Kidney epithelial cell (primary cell): ENCODE measurements at regions not wholly inside any gene's neighbourhood (a gene's known extent, or its start where the extent isn't known, plus 50 kb on each side); places are given as distances from the start of the nearest gene placed in this dataset.

Experiments
- DNase-seq: peaks from one replicate; pipeline ENCODE4 v3.0.0-alpha.2; 2010; ENCODE audit warnings: low read depth
- H3K27me3 ChIP-seq: 2 replicates; pipeline ENCODE4 v1.6.0; 2011; ENCODE audit warnings: low read length; ENCODE audit not compliant: control insufficient read depth, insufficient read depth
- H3K36me3 ChIP-seq: 2 replicates; pipeline ENCODE4 v1.5.1; 2011; ENCODE audit warnings: low read length; ENCODE audit not compliant: control insufficient read depth, insufficient read depth
- H3K4me3 ChIP-seq: 2 replicates; pipeline ENCODE4 v1.5.1; 2011; ENCODE audit warnings: low read depth, mild to moderate bottlenecking, control low read depth, low read length
- CTCF ChIP-seq: IDR thresholded peaks from 2 replicates; pipeline ENCODE4 v1.5.1; 2011; ENCODE audit warnings: mild to moderate bottlenecking, moderate library complexity, low read length, control low read depth, inconsistent platforms; ENCODE audit not compliant: insufficient read depth, poor library complexity, severe bottlenecking

- no peak for TF ChIP-seq CTCF
- no peak for DNase-seq
- Histone ChIP-seq H3K27me3 (no peaks in the 10 kb centered on the region), H3K36me3 (no peaks in the 10 kb centered on the region), H3K4me3 (no peak overlapping the region)
Observed at GRCh38 chr6:117191009-117191408, 74.3 kb upstream of the VGLL2 start.

- DNase-seq: no peak
- no peaks in the 10 kb centered on the region for H3K27me3 ChIP-seq
- TF ChIP-seq CTCF: no peak
- no peaks in the 10 kb centered on the region for H3K36me3 ChIP-seq
- H3K4me3 ChIP-seq: no peak overlapping the region
Observed at GRCh38 chr6:117191448-117191847, 73.9 kb upstream of the VGLL2 start.

GRCh38 chr6:117194271-117194670 lies 71.1 kb upstream of the VGLL2 start:
- no peaks in the 10 kb centered on the region for H3K27me3 ChIP-seq
- no peak for TF ChIP-seq CTCF
- DNase-seq: no peak
- no peak overlapping the region for H3K4me3 ChIP-seq
- H3K36me3 ChIP-seq: no peaks in the 10 kb centered on the region

- Histone ChIP-seq H3K36me3 (no peaks in the 10 kb centered on the region), H3K27me3 (no peaks in the 10 kb centered on the region), H3K4me3 (no peak overlapping the region)
- no peak for TF ChIP-seq CTCF
- no peak for DNase-seq
Observed at GRCh38 chr6:117194978-117195377, 70.4 kb upstream of the VGLL2 start.

GRCh38 chr6:117195728-117196127 lies 69.6 kb upstream of the VGLL2 start:
- H3K27me3 ChIP-seq: no peaks in the 10 kb centered on the region
- H3K4me3 ChIP-seq: no peak overlapping the region
- TF ChIP-seq CTCF: no peak
- H3K36me3 ChIP-seq: no peaks in the 10 kb centered on the region
- no peak for DNase-seq

- Histone ChIP-seq H3K27me3 (no peaks in the 10 kb centered on the region), H3K36me3 (no peaks in the 10 kb centered on the region), H3K4me3 (no peak overlapping the region)
- DNase-seq: no peak
- TF ChIP-seq CTCF: no peak
Observed at GRCh38 chr6:117200067-117200466, 65.3 kb upstream of the VGLL2 start.
